ENCODE measurements at regions not wholly inside any gene's neighbourhood (a gene's known extent, or its start where the extent isn't known, plus 50 kb on each side); places are given as distances from the start of the nearest gene placed in this dataset.

- TF ChIP-seq CTCF (conservative IDR thresholded peaks at IDR 0.05; ENCODE audit: low read depth, low read length) (no peak), EZH2 (IDR thresholded peaks at IDR 0.05; ENCODE audit: borderline replicate concordance, low read depth, low read length, poor library complexity, severe bottlenecking) (no peak)
Measured at GRCh38 chr7:153772966-153773365, 279.2 kb upstream of the DPP6 start.

All from A673 (cell line).